HG02759 (cell line): ENCODE measurements at regions not wholly inside any gene's neighbourhood (a gene's known extent, or its start where the extent isn't known, plus 50 kb on each side); places are given as distances from the start of the nearest gene placed in this dataset.
"Not testable (repeated sequence)": the region's sequence is repeated elsewhere in the genome, so short reads cannot be mapped to it uniquely, and the experiment has no call there.

Experiments
- ATAC-seq: cut with Tn5 transposase; IDR thresholded peaks from one replicate; pipeline ENCODE4 v1.9.1; 2021; ENCODE audit warnings: mild to moderate bottlenecking, moderate library complexity; ENCODE audit not compliant: unreplicated experiment

DNA sequence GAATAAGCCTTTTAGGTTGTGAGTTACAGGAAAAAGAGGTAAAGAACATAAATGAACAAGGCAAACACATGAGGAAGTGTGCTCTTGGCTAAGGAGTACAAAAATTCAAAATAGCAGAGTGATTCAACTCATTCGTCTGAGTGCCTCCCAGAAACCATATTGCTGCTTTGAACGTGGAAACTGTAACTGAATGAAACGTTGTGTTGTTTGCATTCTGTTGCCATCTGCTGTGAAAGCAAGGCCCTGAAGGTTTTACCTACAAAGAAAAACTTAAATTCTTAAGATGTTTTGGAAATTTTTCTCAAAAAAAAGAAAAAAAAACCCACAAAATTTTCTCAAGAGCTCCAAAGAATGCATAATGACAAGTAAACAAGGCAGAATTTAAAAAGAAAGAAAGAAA, 375.4 kb upstream of the HS3ST5 start:
- no peak for ATAC-seq

DNA sequence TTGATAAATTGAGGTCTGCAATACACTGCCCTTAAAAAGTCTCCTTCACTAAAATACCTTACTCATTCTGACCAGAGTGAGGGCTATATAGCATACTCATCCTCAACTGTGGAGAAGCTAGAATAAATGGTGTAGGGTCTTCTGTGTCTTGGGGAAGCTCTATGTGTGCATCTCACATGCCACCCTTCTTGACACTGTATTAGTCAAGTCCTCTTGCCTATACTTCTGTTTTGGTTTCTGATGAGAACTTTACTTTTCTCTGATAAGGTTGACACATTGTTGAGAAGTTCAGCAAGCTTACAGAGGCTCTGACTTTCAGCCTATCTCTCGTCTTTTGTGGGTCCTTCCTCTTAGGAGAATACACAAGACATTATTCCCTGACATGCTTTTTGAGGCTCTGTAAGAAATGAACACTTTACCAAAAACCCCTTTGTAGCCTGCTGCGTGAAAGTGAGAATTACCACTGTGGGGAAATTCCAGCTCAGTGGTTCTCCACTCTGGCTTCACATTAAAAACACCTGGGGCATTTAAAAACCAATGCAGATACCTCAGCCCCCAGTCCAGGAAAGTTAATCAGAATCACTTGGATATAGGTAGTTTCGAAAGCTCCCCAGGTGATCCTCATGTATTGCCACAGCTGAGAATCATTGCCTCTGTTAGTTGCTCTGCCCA, 372.1 kb upstream of the HS3ST5 start:
- ATAC-seq = peak; percentile 72

DNA sequence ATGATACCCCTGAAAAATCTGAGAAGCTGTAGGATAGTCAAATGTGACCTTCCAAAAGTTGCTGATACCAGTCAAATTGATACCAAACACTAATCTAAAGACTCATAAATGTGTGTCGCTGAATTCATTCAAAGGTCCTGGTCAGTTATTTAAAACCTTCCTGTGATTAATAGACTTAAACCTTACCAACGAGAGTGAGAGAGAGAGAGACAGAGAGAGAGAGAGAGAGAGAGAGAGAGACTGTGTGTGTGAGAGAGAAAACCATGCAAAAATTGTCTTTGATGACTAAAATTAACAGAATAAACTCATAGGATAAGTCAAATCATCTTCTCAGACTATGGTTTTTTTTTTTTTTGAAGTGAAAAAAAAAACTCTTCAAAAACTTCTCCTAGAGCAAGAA, 370.9 kb upstream of the HS3ST5 start:
- no peak for ATAC-seq

GRCh38 chr6:114712129-114712662, 369.4 kb upstream of the HS3ST5 start:
- ATAC-seq = no peak

GRCh38 chr6:114707081-114707620, 364.3 kb upstream of the HS3ST5 start:
- no peak for ATAC-seq

GRCh38 chr6:114690625-114691024, 347.8 kb upstream of the HS3ST5 start:
- no peak for ATAC-seq

DNA sequence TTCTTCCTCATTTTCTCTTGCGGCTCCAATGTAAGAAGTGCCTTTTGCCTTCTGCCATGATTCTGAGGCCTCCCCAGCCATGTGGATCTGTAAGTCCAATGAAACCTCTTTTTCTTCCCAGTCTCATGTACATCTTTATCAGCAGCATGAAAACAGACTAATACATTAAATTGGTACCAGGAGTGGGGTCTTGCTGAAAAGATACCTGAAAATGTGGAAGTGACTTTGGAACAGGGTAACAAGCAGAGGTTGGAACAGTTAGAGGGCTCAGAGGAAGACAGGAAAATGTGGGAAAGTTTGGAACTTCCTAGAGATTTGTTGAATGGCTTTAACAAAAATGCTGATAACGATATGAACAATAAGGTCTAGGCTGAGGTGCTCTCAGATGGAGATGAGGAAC, 316.7 kb upstream of the HS3ST5 start:
- ATAC-seq = no peak

- no peak for ATAC-seq
Measured at GRCh38 chr6:114651611-114652010, 308.8 kb upstream of the HS3ST5 start.

GRCh38 chr6:114650891-114651290, 308.1 kb upstream of the HS3ST5 start:
- ATAC-seq = no peak

DNA sequence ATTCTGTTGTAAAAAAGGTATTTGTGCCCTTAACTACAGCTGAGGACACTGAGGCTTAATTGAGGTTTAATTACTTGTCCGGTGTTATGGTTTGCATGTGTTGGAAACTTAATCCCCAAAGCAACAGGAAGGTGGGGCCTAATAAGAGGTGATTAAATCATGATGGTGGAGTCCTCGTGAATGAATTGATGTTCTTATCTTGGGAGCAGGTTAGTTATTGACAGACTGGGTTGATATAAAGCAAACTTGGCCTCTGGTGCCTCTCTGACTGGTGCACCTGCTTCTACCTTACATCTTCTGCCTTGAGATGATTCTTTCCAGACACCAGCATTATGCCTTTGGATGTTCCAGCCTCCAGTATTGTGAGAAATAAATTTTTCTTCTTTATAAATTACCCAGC, 306.5 kb upstream of the HS3ST5 start:
- no peak for ATAC-seq

DNA sequence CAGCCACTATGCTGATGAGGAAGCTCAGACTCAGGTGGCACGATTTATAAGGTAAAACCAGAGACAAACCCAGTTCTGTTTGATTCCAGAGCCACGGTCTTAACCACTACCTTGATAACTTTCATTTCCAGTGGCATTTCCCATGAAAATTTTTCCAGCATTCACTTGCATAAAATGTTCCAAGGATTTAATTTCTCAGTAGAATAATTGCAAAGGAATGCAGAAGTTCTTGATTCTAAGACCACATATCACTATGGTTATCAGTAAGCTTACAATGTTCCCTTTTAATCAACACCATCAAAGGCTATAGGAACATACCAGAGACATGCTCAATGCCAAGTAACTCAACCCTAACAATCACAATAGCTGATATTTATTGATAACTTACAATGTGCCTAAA, 306.0 kb upstream of the HS3ST5 start:
- no peak for ATAC-seq

DNA sequence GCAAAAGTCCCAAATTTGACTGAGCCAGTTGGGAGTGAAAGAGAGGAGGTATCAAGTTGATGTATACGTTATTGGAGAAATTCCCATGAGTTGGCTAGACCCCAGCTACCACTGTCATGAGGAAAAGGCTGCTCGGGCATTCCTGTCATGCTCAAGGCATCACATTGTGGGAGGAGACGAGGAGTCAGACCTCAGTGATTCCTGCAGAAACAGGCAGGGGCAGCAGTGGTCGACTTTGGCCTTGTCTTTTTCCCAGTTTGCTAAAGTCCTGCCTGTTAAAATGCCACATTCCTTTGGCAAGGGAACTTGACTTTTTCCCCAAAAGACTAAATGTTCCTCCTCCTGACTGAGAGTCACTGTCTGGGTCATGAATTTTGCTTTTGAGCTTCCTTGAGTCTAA, 295.5 kb upstream of the HS3ST5 start:
- ATAC-seq = no peak

DNA sequence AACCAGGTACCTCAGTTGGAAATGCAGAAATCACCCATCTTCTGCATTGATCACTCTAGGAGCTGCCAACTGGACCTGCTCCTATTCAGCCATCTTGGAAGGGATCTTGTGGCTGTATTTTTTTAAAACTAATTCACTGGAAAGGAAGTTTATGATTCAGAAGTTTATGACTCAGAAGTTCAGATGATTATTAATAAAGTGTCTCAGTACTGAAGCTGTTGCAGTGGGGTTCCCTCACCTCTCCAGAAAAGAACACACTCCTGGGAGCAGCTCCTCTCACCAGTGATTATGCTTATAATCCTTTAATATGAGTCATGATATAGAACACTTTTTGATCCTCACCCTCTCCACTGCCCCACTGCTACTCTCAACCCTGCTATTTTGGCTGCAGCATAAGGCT, 291.2 kb upstream of the HS3ST5 start:
- no peak for ATAC-seq

DNA sequence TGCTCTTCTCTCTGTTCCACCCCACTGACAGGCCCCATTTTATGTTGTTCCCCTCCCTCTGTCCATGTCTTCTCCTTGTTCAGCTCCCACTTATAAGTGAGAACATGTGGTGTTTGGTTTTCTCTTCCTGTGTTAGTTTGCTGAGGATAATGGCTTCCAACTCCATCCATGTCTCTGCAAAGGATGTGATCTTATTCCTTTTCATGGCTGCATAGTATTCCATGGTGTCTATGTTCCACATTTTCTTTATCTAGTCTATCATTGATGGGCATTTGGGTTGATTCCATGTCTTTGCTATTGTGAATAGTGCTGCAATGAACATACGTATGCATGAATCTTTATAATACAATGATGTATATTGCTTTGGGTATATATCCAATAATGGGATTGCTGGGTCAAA, 283.4 kb upstream of the HS3ST5 start:
- ATAC-seq = not testable (repeated sequence)

DNA sequence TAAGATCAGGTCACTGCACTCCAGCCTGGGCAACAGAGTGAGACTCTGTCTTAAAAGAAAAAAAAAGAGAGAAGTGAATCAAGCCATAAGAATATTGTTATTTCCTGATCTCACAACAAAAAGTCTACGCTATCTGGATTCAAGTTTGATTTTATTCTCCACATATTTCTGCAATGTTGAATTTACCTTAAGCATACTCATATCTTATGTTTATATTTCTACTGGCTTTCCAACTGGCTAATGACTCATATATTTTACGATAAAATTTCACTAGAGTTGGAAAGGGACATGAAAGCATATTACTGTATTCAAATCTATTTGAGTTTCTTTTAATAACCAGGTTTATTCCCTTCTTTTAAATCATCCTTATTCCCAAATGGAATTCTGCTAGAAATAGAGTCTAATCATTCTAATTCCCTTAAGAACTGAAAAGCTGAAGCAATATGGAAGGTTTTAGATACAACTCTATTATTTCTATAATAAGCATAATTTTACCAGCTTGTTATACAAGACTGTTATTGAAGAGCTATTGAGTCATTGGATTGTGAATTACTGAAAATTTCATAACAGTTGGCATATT, 276.9 kb upstream of the HS3ST5 start:
- ATAC-seq = no peak

DNA sequence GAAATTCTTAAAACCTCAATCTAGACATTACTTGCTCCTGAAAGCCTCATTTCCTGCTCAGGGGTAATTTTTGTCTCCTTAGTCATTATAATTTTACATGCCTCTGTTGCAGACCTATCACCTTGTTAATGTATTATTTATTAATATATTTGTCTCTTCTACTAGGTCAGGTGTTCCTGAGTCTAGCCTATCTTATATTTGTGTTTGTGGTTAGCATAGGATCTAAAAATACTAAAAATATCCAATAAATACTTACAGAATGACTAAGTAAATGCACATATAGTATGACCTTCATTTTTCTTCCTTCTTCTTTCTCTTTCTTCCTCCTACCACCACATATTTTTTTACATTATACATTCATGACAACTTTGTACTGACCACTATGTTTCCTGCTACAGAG, 268.9 kb upstream of the HS3ST5 start:
- ATAC-seq = no peak

DNA sequence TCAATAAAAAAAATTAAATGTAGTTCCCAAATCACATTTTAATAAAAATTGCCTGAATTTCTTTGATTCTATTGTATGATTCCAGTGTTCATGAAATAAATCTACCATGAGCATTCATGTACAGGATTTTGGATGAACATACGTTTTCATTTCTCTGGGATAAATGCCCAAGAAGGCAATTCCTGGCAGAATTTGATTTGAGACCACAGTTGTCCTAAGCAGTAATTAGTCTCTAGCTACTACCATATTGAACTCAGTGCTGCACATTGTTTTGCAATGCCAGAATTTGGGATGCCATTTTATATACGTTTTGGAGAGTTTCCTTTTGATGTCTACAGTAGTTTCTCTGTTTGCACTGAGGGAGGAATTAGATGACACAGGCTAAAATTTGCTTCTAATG, 265.3 kb upstream of the HS3ST5 start:
- ATAC-seq = no peak

DNA sequence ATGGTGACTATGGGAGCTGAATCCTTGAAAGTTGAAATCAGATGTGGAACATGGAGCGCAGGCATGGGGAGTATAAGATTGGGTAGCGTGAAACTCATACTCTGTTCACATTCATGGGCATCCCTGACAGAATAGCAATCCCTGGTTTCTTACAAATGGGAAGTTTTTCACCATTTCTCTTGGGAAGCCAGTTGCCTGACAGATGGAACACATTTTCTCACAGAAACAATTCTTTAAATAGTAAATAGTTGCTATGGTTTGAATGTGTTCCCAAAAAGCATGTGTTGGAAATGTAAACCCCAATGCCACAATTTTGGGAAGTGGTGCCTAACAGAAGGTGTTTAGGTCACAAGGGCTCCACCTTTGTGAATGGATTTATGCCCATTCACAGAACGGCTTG, 262.8 kb upstream of the HS3ST5 start:
- no peak for ATAC-seq

- no peak for ATAC-seq
Measured at GRCh38 chr6:114600381-114600780, 257.6 kb upstream of the HS3ST5 start.

GRCh38 chr6:114595591-114595990, 252.8 kb upstream of the HS3ST5 start:
- ATAC-seq = no peak

DNA sequence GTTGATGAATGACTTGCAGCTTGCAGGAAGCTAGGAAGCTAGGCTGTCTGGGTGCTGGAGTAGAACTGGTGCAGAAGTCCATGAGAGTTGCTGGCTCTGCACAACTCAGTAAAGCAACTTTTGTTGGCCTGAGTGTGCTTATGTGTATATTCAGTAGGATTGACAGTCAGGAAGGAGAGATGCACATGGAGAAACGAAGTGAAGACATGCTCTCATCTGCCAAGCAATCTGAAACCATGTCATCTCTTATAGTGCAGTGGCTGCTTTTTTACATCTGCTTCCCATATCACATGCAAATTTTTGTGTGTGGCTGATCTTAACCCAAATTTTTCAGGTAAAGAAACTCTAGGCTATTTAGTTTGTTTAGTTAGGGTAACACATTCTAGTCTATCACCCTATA, 252.4 kb upstream of the HS3ST5 start:
- ATAC-seq = no peak

GRCh38 chr6:114592506-114592905, 249.7 kb upstream of the HS3ST5 start:
- no peak for ATAC-seq

GRCh38 chr6:114588726-114589125, 245.9 kb upstream of the HS3ST5 start:
- no peak for ATAC-seq
